Fibroblast of the aortic adventitia (primary cell): ENCODE measurements at regions not wholly inside any gene's neighbourhood (a gene's known extent, or its start where the extent isn't known, plus 50 kb on each side); places are given as distances from the start of the nearest gene placed in this dataset.

Experiments
- DNase-seq: peaks from one replicate; pipeline ENCODE4 v3.0.0-alpha.2; 2010; ENCODE audit warnings: low read depth
- H3K4me3 ChIP-seq: 2 replicates; pipeline ENCODE4 v1.5.1; 2011; ENCODE audit warnings: low read depth, mild to moderate bottlenecking, control low read depth, low read length, moderate library complexity
- TF ChIP-seq, protein P1 (sequence below): IDR thresholded peaks from 2 replicates; pipeline ENCODE4 v1.5.1; 2011; ENCODE audit warnings: mild to moderate bottlenecking, low read length, control low read depth, inconsistent platforms; ENCODE audit not compliant: insufficient read depth

DNA sequence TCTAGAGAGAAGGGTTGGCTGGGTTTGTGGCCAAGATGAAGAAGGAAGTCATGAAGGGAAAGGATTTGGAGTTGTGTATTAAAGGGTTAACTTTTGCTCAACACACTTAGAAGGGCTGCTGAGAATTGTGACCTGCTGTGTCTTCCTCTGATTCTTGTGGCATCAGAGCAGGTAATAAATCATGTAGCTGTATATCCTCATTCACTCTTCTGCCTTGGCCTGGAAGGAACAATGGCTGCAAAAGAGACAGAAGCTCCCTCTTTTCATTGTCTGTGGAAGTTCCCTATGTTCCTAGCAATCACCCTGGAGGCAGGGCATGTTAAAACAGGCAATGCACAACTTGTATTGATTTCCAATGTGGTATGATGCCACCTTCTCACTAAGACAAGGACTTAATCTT lies 159.1 kb downstream of the LRRC70 start:
- TF ChIP-seq, protein P1, sequence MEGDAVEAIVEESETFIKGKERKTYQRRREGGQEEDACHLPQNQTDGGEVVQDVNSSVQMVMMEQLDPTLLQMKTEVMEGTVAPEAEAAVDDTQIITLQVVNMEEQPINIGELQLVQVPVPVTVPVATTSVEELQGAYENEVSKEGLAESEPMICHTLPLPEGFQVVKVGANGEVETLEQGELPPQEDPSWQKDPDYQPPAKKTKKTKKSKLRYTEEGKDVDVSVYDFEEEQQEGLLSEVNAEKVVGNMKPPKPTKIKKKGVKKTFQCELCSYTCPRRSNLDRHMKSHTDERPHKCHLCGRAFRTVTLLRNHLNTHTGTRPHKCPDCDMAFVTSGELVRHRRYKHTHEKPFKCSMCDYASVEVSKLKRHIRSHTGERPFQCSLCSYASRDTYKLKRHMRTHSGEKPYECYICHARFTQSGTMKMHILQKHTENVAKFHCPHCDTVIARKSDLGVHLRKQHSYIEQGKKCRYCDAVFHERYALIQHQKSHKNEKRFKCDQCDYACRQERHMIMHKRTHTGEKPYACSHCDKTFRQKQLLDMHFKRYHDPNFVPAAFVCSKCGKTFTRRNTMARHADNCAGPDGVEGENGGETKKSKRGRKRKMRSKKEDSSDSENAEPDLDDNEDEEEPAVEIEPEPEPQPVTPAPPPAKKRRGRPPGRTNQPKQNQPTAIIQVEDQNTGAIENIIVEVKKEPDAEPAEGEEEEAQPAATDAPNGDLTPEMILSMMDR, result no peak
- no peak for DNase-seq
- no peak overlapping the region for H3K4me3 ChIP-seq

- TF ChIP-seq, protein P1, result no peak
- no peak for DNase-seq
- no peak overlapping the region for H3K4me3 ChIP-seq
Measured at GRCh38 chr5:62732677-62733121, 154.1 kb downstream of the LRRC70 start.

- no peak for DNase-seq
- TF ChIP-seq, protein P1, result no peak
- no peak overlapping the region for H3K4me3 ChIP-seq
Measured at GRCh38 chr5:62731022-62731421, 152.4 kb downstream of the LRRC70 start.

DNA sequence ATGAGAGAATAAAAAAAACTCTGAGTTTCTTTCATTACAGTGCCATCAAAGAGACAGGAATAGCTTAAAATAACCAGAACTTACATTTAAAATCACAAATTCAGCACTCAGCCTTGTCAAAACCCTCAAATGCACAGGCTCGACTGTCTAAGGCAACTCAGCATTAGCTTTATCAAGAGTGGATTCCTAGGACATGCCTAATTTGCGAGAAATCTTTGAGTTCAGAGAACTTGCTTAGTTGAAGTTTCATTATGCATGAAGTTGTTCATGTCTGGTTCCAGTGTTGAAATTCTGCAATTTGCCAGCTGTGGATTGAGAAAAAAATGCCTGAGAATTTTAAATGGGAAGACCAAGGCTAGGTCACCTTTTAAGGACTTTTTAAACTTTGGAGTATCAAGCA lies 151.1 kb downstream of the LRRC70 start:
- no peak overlapping the region for H3K4me3 ChIP-seq
- TF ChIP-seq, protein P1, result no peak
- DNase-seq, result no peak

DNA sequence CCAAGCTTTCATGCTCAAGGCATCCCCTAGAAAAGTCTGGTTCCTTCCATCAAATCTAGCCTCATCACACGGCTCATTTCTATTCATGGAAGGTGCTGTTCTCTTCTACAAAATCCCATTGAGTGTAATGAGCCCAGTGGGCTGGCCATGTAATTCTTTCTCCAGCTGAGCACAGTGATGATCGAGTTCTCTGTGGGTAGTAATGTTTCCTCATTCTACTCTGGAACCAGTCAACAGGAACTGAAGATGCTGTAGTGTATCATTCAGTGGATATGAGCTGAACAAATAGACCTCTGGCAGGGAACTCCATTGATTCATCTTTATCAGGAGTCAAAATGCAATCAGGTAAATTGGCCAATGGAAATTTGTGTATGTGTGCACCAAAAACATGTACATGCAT lies 149.2 kb downstream of the LRRC70 start:
- no peak overlapping the region for H3K4me3 ChIP-seq
- DNase-seq, result no peak
- TF ChIP-seq, protein P1, result no peak

- no peak for DNase-seq
- no peak overlapping the region for H3K4me3 ChIP-seq
- TF ChIP-seq, protein P1, result no peak
Measured at GRCh38 chr5:62727184-62727583, 148.6 kb downstream of the LRRC70 start.

DNA sequence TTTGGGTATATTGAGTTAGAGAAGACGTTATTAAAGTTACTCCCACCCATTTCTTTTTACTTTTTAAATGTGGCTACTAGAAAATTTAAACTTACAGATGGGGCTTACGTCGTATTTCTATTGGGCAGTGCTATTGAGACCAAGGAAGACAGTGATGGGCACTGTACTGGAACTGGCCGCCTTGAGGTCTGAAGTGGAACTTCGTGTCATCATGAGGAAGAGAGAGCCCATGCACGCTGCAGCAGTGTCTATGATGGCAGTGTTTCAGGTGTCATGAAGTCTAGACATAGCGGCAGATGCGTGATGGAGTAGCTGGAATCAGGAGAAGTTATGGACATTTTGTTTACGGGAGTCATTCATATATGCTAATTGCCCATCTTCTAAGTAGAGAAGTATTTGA lies 143.7 kb downstream of the LRRC70 start:
- DNase-seq, result no peak
- no peak overlapping the region for H3K4me3 ChIP-seq
- TF ChIP-seq, protein P1, result no peak
